Adipocyte (in vitro differentiated cells): ENCODE measurements at regions not wholly inside any gene's neighbourhood (a gene's known extent, or its start where the extent isn't known, plus 50 kb on each side); places are given as distances from the start of the nearest gene placed in this dataset.
"Not testable (repeated sequence)": the region's sequence is repeated elsewhere in the genome, so short reads cannot be mapped to it uniquely, and the experiment has no call there.

Experiments
- DNase-seq: peaks from one replicate; pipeline ENCODE4 v3.0.0-alpha.2; 2015; ENCODE audit warnings: low read depth
- H3K27me3 ChIP-seq: replicated peaks from 2 replicates; pipeline ENCODE4 v1.7.0; 2013; ENCODE audit warnings: mild to moderate bottlenecking, low read length, moderate library complexity; ENCODE audit not compliant: control insufficient read depth, insufficient read depth
- H3K36me3 ChIP-seq: 2 replicates; pipeline ENCODE4 v1.7.0; 2013; ENCODE audit warnings: low read length, mild to moderate bottlenecking, moderate library complexity; ENCODE audit not compliant: control insufficient read depth, insufficient read depth, severe bottlenecking
- H3K4me1 ChIP-seq: 2 replicates; pipeline ENCODE4 v1.7.0; 2013; ENCODE audit warnings: mild to moderate bottlenecking, low read length, moderate library complexity; ENCODE audit not compliant: control insufficient read depth, insufficient read depth
- H3K4me3 ChIP-seq: 2 replicates; pipeline ENCODE4 v1.7.0; 2013; ENCODE audit warnings: mild to moderate bottlenecking, low read length, moderate library complexity
- H3K9ac ChIP-seq: 2 replicates; pipeline ENCODE4 v1.7.0; 2013; ENCODE audit warnings: mild to moderate bottlenecking, low read length, moderate library complexity
- H3K9me3 ChIP-seq: 2 replicates; pipeline ENCODE4 v1.7.0; 2013; ENCODE audit warnings: mild to moderate bottlenecking, low read length, moderate library complexity; ENCODE audit not compliant: control insufficient read depth

- Histone ChIP-seq H3K9ac (no peak overlapping the region), H3K9me3 (peaks cover 5% of the 10 kb centered on the region), H3K4me1 (no peaks in the 10 kb centered on the region), H3K27me3 (peaks cover 42% of the 10 kb centered on the region), H3K36me3 (no peaks in the 10 kb centered on the region), H3K4me3 (no peak overlapping the region)
- DNase-seq: no peak
Observed at GRCh38 chr1:30232288-30232899, 491.0 kb downstream of the MATN1 start.

- Histone ChIP-seq H3K36me3 (no peaks in the 10 kb centered on the region), H3K9ac (no peak overlapping the region), H3K27me3 (peaks cover 54% of the 10 kb centered on the region), H3K9me3 (no peaks in the 10 kb centered on the region), H3K4me1 (no peaks in the 10 kb centered on the region), H3K4me3 (no peak overlapping the region)
- DNase-seq: no peak
Observed at GRCh38 chr1:30229960-30230359, 493.4 kb downstream of the MATN1 start.

GRCh38 chr1:30229557-30229956 lies 493.8 kb downstream of the MATN1 start:
- no peaks in the 10 kb centered on the region for H3K9me3 ChIP-seq

GRCh38 chr1:30226648-30227047 lies 496.7 kb downstream of the MATN1 start:
- Histone ChIP-seq H3K9ac (no peak overlapping the region), H3K4me1 (no peaks in the 10 kb centered on the region), H3K27me3 (peaks cover 60% of the 10 kb centered on the region), H3K36me3 (no peaks in the 10 kb centered on the region), H3K9me3 (peaks cover 9% of the 10 kb centered on the region), H3K4me3 (no peak overlapping the region)
- no peak for DNase-seq

More at GRCh38 chr1:30229557-30229956, 493.8 kb downstream of the MATN1 start:
- DNase-seq: no peak
- no peak overlapping the region for H3K9ac ChIP-seq
- no peaks in the 10 kb centered on the region for H3K36me3 ChIP-seq
- peaks cover 52% of the 10 kb centered on the region for H3K27me3 ChIP-seq
- H3K4me3 ChIP-seq: no peak overlapping the region
- no peaks in the 10 kb centered on the region for H3K4me1 ChIP-seq

GRCh38 chr1:30225357-30225756 lies 498.0 kb downstream of the MATN1 start:
- no peak for DNase-seq
- Histone ChIP-seq H3K4me1 (no peaks in the 10 kb centered on the region), H3K27me3 (peaks cover 54% of the 10 kb centered on the region), H3K9ac (no peak overlapping the region), H3K36me3 (no peaks in the 10 kb centered on the region), H3K9me3 (peaks cover 11% of the 10 kb centered on the region), H3K4me3 (no peak overlapping the region)

- no peak overlapping the region for H3K4me3 ChIP-seq
- no peaks in the 10 kb centered on the region for H3K36me3 ChIP-seq
- H3K9me3 ChIP-seq: peaks cover 11% of the 10 kb centered on the region
- H3K27me3 ChIP-seq: peaks cover 43% of the 10 kb centered on the region
- no peak for DNase-seq
- peaks cover 7% of the 10 kb centered on the region for H3K4me1 ChIP-seq
- no peak overlapping the region for H3K9ac ChIP-seq
Observed at GRCh38 chr1:30219675-30220074, 503.7 kb downstream of the MATN1 start.

- Histone ChIP-seq H3K4me3 (no peak overlapping the region), H3K36me3 (no peaks in the 10 kb centered on the region), H3K9ac (no peak overlapping the region), H3K27me3 (peaks cover 34% of the 10 kb centered on the region), H3K4me1 (peaks cover 7% of the 10 kb centered on the region), H3K9me3 (peaks cover 11% of the 10 kb centered on the region)
- DNase-seq: no peak
Observed at GRCh38 chr1:30218438-30218837, 504.9 kb downstream of the MATN1 start.

GRCh38 chr1:30216602-30217001 lies 506.8 kb downstream of the MATN1 start:
- no peak for DNase-seq
- Histone ChIP-seq H3K4me3 (no peak overlapping the region), H3K4me1 (peaks cover 7% of the 10 kb centered on the region), H3K9ac (no peak overlapping the region), H3K36me3 (no peaks in the 10 kb centered on the region), H3K27me3 (peaks cover 22% of the 10 kb centered on the region), H3K9me3 (peaks cover 2% of the 10 kb centered on the region)

GRCh38 chr1:30213936-30214335 lies 509.4 kb downstream of the MATN1 start:
- Histone ChIP-seq H3K4me3 (no peak overlapping the region), H3K9me3 (no peaks in the 10 kb centered on the region), H3K36me3 (no peaks in the 10 kb centered on the region), H3K27me3 (peaks cover 13% of the 10 kb centered on the region), H3K4me1 (peaks cover 7% of the 10 kb centered on the region), H3K9ac (no peak overlapping the region)
- DNase-seq: no peak

- H3K4me3 ChIP-seq, H3K9ac ChIP-seq, DNase-seq, H3K27me3 ChIP-seq, H3K4me1 ChIP-seq, H3K36me3 ChIP-seq, H3K9me3 ChIP-seq: not testable (repeated sequence)
Observed at GRCh38 chr1:30207962-30208361, 515.4 kb downstream of the MATN1 start.

GRCh38 chr1:30206631-30207030 lies 516.8 kb downstream of the MATN1 start:
- not testable (repeated sequence) for H3K36me3 ChIP-seq, H3K4me1 ChIP-seq, DNase-seq, H3K27me3 ChIP-seq, H3K9me3 ChIP-seq, H3K9ac ChIP-seq, H3K4me3 ChIP-seq

GRCh38 chr1:30204916-30205315 lies 518.5 kb downstream of the MATN1 start:
- H3K9me3 ChIP-seq: peaks cover 13% of the 10 kb centered on the region
- not testable (repeated sequence) for H3K9ac ChIP-seq, H3K4me1 ChIP-seq, DNase-seq, H3K4me3 ChIP-seq, H3K36me3 ChIP-seq, H3K27me3 ChIP-seq
